LHCN-M2 (cell line): ENCODE measurements at regions not wholly inside any gene's neighbourhood (a gene's known extent, or its start where the extent isn't known, plus 50 kb on each side); places are given as distances from the start of the nearest gene placed in this dataset.
"Not testable (repeated sequence)": the region's sequence is repeated elsewhere in the genome, so short reads cannot be mapped to it uniquely, and the experiment has no call there.

Experiments
- DNase-seq: peaks from one replicate; pipeline ENCODE4 v3.0.0-alpha.2; 2012; ENCODE audit warnings: low read depth

GRCh38 chr19:28168557-28168956 lies 1044.4 kb downstream of the UQCRFS1 start:
- DNase-seq, result no peak

GRCh38 chr19:28166025-28166424 lies 1046.9 kb downstream of the UQCRFS1 start:
- no peak for DNase-seq

GRCh38 chr19:28164214-28164613 lies 1048.7 kb downstream of the UQCRFS1 start:
- DNase-seq, result no peak

GRCh38 chr19:28159065-28159464 lies 1053.9 kb downstream of the UQCRFS1 start:
- DNase-seq, result no peak

GRCh38 chr19:28155265-28155664 lies 1057.7 kb downstream of the UQCRFS1 start:
- DNase-seq, result no peak

- DNase-seq, result no peak
These were observed 1058.9 kb downstream of the UQCRFS1 start for GRCh38 chr19:28154077-28154476.

GRCh38 chr19:28153123-28153522 lies 1059.8 kb downstream of the UQCRFS1 start:
- no peak for DNase-seq

- DNase-seq, result no peak
These were observed 1060.8 kb downstream of the UQCRFS1 start for GRCh38 chr19:28152195-28152594.

GRCh38 chr19:28150129-28150528 lies 1062.8 kb downstream of the UQCRFS1 start:
- DNase-seq, result no peak

GRCh38 chr19:28148554-28148953 lies 1064.4 kb downstream of the UQCRFS1 start:
- DNase-seq, result no peak

- DNase-seq, result no peak
These were observed 1070.7 kb downstream of the UQCRFS1 start for GRCh38 chr19:28142258-28142657.

- DNase-seq, result no peak
These were observed 1072.8 kb downstream of the UQCRFS1 start for GRCh38 chr19:28140201-28140600.

GRCh38 chr19:28137772-28138171 lies 1075.2 kb downstream of the UQCRFS1 start:
- DNase-seq, result no peak

GRCh38 chr19:28136796-28137195 lies 1076.2 kb downstream of the UQCRFS1 start:
- DNase-seq, result no peak

- no peak for DNase-seq
These were observed 1077.1 kb downstream of the UQCRFS1 start for GRCh38 chr19:28135825-28136224.

GRCh38 chr19:28134311-28134710 lies 1078.6 kb downstream of the UQCRFS1 start:
- no peak for DNase-seq

- not testable (repeated sequence) for DNase-seq
These were observed 1082.1 kb downstream of the UQCRFS1 start for GRCh38 chr19:28130881-28131280.

GRCh38 chr19:28130066-28130511 lies 1082.9 kb downstream of the UQCRFS1 start:
- DNase-seq, result no peak

GRCh38 chr19:28128341-28128740 lies 1084.6 kb downstream of the UQCRFS1 start:
- DNase-seq, result no peak

- no peak for DNase-seq
These were observed 1086.6 kb downstream of the UQCRFS1 start for GRCh38 chr19:28126135-28126898.

- no peak for DNase-seq
These were observed 1090.2 kb downstream of the UQCRFS1 start for GRCh38 chr19:28122734-28123133.

- DNase-seq, result no peak
These were observed 1094.7 kb downstream of the UQCRFS1 start for GRCh38 chr19:28118235-28118634.

- no peak for DNase-seq
These were observed 1095.8 kb downstream of the UQCRFS1 start for GRCh38 chr19:28117143-28117542.

GRCh38 chr19:28116379-28116778 lies 1096.6 kb downstream of the UQCRFS1 start:
- not testable (repeated sequence) for DNase-seq
